ENCODE measurements at regions not wholly inside any gene's neighbourhood (a gene's known extent, or its start where the extent isn't known, plus 50 kb on each side); places are given as distances from the start of the nearest gene placed in this dataset.
"Not testable (repeated sequence)": the region's sequence is repeated elsewhere in the genome, so short reads cannot be mapped to it uniquely, and the experiment has no call there.

- no peak for DNase-seq
Measured at GRCh38 chr3:95832146-95832545, 982.2 kb upstream of the EPHA6 start.

- not testable (repeated sequence) for DNase-seq
Measured at GRCh38 chr3:95860628-95861027, 953.8 kb upstream of the EPHA6 start.

DNA sequence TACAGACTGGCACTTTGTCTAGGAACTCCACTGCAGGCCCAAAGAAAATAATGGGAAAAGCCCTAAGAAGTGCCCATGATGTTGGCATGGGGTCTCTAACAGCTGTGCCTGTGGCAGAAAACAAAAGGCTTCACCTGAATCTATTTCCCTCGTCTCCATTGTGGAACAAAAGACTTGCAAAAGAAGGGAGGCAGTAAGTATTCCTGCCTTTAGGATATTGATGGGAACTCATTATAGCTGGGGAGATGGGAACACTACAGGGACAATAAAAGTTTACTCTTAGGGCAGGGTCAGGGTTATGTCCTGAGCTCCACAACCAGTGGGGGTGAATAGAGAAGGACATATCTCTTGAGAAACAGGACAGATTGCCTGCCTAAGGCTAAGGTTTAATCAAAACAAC lies 930.6 kb upstream of the EPHA6 start:
- no peak for DNase-seq

DNA sequence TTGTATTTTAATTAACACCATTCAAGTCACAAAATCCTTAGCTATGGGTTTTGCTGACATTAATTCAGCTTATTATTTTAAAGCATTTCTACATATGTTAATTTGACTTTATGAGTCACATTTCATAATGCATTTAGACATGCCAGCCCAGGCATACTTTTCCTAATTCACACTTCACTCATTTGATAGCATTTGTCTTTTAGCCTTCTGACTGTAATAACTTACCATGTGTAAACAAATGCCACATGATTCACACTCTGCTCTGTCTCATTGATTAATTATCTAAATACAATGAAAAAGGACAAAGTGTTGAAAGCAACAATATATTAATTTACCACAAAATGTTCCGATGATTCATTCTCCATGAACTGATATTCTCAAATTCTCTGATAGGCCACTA lies 927.8 kb upstream of the EPHA6 start:
- no peak for DNase-seq

GRCh38 chr3:95887114-95887513 lies 927.3 kb upstream of the EPHA6 start:
- DNase-seq: no peak

DNA sequence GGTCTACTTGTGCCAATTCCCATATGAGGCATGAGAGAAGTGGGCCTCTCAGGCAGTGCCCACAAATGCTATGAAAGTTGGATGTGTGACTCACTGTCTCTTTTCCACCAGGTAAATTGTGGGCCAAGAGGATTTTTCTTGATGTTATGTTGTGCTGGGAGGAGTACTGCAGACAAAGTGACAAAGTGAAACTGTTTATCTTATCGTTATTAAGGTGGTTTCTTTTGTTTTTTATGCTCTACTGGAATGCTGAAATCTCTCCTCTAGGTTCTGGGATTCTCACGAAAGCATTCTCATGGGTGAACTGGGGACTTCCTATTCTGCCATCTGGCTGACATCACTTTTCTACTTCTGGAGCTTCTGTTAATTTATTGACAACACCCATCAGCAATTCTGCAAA lies 919.6 kb upstream of the EPHA6 start:
- DNase-seq: no peak

DNA sequence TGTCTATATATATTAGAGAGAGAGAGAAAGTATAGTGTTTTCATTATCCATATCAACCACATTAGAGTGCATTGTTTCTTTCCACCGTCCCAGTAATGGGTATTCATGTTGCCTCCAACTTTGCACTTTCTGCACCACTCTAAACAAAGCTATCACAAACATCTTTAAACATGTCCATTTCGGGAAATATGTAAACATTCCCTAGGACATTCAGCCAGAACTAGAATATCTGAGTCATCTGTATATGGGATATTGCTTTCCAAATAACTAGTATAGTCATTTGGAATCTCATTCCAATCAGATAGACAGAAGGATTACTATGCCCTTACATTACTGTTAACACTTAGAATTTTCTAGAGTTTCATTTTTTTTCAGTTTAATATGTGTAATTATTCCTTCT lies 914.9 kb upstream of the EPHA6 start:
- no peak for DNase-seq

- DNase-seq: no peak
Measured at GRCh38 chr3:95899911-95900310, 914.5 kb upstream of the EPHA6 start.

DNA sequence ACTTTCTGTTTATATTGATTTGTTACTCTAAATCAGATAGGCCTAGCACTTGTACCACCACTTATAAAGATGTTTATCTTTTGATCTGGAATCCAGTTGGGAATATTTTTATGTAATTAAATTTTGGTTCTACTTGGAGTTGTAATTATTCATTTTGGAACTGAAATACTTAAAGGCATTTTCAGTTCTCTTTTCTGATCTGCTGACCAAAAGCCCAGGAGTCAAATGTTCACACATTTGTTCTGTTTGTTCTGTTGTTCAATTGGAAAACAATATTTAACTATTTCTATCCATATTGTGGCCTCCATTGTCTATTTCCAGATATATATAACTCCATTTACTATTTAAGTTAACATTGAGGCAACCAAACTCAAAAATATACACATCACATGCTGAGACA lies 912.4 kb upstream of the EPHA6 start:
- DNase-seq: no peak

DNA sequence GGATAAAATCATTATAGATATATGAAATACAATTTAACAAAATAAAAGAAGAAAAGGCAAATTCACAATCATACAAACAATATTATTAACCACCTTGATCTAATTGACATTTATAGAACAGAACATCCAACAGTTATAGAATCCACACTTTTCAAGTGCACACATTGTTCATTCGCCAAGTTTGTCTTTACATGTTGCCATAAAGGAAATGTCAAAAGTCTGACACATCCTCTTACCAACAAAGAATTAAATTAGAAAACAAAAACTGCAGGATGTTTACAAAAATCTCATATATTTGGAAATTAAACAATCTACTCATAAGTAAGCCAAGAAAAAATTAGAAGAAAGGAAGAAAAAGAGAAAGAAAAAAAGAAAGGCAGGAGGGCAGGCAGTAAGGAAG lies 909.2 kb upstream of the EPHA6 start:
- no peak for DNase-seq

DNA sequence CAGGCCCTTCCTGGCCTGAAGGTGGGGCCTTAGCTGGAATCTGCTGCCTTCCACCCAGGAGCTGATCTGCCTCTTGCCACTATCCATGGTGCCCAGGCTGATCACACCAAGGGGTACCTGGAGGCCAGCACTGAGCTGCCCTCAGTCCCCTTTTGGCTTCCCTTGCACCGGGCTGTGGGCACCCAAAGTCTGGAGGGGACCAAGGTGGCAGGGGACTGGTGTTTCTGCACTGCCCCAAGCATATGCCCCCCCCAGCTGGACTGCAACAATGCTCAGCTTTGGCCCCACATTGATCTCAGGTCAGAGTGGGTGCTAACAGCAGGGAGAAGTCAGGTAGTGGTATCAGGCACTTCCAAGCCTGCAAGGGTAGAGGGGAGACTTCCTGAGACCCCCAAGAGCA lies 902.6 kb upstream of the EPHA6 start:
- no peak for DNase-seq

DNA sequence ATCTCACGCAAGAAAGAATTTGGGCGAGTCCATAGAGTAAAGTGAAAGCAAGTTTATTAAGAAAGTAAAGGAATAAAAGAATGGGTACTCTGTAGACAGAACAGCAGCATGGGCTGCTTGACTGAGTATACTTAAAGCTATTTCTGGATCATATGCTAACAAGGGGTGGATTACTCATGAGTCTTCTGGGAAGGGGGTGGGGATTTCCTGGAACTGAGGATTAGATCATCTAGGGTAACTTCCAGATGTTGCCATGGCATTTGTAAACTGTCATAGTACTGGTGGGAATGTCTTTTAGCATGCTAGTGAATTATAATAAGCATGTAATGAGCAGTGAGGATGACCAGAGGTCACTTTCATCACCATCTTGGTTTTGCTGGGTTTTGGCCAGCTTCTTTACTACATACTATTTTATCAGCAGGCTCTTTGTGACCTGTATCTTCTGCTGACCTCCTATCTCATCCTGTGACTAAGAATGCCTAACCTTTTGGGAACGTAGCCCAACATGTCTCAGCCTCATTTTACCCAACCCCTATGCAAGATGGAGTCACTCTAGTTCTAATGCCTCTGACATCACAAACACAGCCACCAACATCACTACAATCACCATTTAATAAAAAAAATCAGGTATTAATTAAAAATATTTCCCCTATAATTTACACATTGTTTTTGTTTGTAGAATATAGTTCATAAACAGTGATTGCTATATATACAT lies 890.7 kb upstream of the EPHA6 start:
- no peak for DNase-seq

- no peak for DNase-seq
Measured at GRCh38 chr3:95926904-95927501, 887.4 kb upstream of the EPHA6 start.

DNA sequence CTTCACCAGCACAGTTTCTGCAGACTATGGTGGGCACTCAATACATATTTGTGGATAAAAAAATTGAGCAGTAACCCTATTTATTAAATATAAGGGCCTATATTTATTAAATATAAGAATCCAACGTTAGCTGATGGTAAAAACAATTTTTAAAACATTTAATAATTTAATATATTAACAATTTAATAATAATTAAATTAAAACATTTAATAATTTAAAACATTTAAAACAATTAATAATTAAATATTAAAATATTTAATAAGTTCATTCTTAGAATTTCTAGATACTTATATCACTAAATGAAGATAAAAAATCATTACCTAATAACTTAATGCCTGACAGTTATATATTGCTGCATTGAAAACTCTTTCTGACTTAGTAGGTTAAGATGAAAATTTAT lies 880.2 kb upstream of the EPHA6 start:
- DNase-seq: no peak

DNA sequence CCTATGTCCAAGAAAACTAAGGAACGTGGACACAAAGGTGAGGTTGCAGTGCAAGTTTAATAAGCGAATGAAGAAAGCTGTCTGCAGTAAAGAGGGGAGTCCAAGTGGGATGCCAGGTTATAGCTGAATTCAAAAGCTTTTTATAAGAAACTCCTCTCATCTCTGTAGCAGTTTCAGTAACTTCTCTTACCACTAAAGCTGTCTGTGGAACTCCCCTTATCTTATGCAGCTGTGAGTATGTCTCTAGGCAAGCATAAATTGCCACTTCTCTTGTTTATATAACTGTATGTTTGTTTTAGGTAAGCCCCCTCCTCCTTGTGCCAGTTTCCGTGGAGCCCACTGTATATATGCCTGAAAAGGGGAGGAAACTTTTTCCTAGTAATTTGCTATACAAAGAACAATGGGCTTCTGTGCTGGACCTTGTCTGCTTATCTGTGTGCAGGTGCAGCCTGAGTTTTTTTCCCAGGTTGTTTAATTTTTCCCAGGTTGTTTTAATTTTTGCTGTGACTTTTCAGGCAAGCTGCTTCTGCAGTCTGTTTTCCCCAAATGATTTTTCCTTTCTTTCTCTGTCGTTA lies 875.1 kb upstream of the EPHA6 start:
- no peak for DNase-seq

DNA sequence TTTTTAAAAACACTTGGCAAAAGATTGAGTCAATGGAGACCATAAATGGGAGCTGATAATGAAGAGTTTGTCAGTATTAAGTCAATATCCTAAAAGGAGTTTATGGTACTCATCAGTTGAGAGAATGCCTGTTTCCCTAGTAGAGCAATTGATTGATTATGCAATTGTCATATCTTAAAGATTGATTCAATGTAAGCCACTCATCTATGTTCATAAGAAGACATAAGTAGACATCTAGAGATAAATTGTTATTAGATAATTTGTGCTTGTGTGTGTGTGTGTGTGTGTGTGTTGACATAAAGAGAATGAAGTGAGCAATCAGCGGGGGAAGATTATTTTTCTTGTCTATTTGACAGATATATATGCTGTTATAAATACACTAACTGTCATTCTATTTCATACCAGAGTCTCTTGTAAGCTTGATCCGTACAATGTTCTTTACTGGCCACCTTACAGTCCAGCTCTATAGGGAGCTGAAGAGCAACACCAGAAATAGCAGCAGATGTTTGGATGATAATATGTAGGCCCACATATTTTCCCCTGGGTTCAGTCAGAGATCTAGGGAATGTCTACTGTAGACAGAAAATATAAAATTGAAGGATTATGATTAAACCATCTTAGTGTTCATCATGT lies 848.6 kb upstream of the EPHA6 start:
- DNase-seq: no peak

DNA sequence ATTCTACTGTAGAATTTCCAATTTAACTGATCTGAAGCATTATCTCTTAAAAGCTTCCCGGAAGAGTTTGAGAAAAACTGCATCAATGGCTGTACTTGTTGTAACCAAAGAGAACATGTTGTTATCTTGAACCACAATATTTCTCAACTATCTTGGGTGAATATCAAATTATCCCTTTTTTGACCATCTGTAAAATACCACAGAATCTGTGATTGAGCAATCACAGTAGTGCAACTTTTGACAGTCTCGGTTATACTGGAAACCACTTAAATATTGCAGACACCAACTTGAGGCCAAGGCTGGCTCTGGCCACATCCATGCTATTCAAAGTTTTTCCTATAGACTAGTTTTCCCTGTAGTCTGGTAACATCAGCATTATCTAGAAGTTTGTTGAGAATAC lies 842.8 kb upstream of the EPHA6 start:
- no peak for DNase-seq

DNA sequence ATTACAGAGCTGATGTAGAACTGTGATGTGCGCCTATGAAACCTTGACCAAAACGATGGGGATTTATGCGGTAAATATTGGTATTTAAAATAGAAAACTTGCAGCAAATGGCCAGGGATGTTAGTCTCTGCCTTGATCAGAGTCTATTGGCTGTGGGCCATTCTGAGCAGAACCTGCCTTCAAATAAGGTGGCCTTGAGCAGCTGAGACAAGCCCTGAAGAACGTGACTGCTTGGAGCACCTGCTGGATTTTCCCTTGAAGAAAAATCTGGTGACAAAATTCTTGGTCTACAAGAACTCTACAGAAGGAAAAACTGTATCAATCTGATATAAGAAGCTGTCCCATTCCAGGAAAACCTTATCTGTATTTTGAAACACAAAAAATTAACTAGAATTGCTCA lies 820.1 kb upstream of the EPHA6 start:
- DNase-seq: no peak

GRCh38 chr3:96000966-96001365 lies 813.4 kb upstream of the EPHA6 start:
- no peak for DNase-seq

GRCh38 chr3:96007650-96008195 lies 806.7 kb upstream of the EPHA6 start:
- DNase-seq: no peak

- DNase-seq: no peak
Measured at GRCh38 chr3:96012939-96013338, 801.5 kb upstream of the EPHA6 start.

- no peak for DNase-seq
Measured at GRCh38 chr3:96017556-96017955, 796.8 kb upstream of the EPHA6 start.

DNA sequence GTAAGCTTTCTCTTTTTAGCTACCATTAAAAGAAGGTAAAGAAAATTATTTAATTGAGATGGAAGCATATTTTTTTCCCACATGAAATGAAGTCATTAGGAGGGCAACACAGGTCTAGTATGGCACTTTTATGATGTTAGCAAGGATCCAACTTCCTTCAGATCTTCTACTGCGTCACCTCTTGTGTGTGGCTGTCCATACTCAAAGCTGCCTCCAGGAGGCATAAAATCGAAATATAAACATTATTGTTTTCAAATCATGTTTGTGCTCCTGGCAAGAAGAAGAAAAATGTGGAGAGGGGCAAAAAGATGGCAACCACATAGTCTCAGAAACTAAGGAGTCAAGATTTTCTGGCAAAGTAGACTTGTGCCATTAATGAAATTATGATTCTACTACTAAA lies 791.7 kb upstream of the EPHA6 start:
- DNase-seq: no peak

DNA sequence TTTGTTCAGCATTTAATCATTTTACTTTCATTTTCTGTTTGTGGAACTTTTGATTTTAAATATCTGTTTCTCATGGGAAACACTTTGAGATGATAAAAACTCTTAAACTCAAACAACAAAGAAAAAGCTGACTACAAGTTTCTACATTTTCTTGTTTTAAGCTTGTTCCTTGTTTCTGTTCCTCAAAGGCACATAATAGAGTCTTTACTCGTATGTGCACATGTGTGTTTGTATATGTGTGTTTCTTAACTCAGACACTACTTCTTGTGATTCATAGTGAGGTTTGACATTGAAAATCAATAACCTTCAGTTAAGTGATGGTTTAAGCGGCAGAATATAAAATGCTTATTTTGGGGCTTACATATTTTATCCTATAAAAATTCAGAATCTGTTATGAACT lies 786.7 kb upstream of the EPHA6 start:
- no peak for DNase-seq

Measured in NCI-H2227 treated with DMSO at 0.1 percent for 48 hours (cell line).